HG02759 (cell line): ENCODE measurements at regions not wholly inside any gene's neighbourhood (a gene's known extent, or its start where the extent isn't known, plus 50 kb on each side); places are given as distances from the start of the nearest gene placed in this dataset.
"Not testable (repeated sequence)": the region's sequence is repeated elsewhere in the genome, so short reads cannot be mapped to it uniquely, and the experiment has no call there.

ENCODE experiments used
- ATAC-seq: cut with Tn5 transposase; IDR thresholded peaks from one replicate; pipeline ENCODE4 v1.9.1; 2021; ENCODE audit warnings: mild to moderate bottlenecking, moderate library complexity; ENCODE audit not compliant: unreplicated experiment

- ATAC-seq = no peak
These were observed 586.4 kb downstream of the GATA3 start for GRCh38 chr10:8640878-8641277.

GRCh38 chr10:8656261-8656660 is 601.8 kb downstream of the GATA3 start:
- no peak for ATAC-seq

GRCh38 chr10:8659982-8660381 is 605.5 kb downstream of the GATA3 start:
- ATAC-seq = no peak

- no peak for ATAC-seq
These were observed 607.4 kb downstream of the GATA3 start for GRCh38 chr10:8661886-8662285.

GRCh38 chr10:8663131-8663530 is 608.6 kb downstream of the GATA3 start:
- ATAC-seq = no peak

GRCh38 chr10:8665322-8665721 is 610.8 kb downstream of the GATA3 start:
- ATAC-seq = no peak

GRCh38 chr10:8670461-8670860 is 616.0 kb downstream of the GATA3 start:
- ATAC-seq = no peak

GRCh38 chr10:8674230-8674629 is 619.7 kb downstream of the GATA3 start:
- no peak for ATAC-seq

- no peak for ATAC-seq
These were observed 623.2 kb downstream of the GATA3 start for GRCh38 chr10:8677642-8678041.

GRCh38 chr10:8684916-8685315 is 630.4 kb downstream of the GATA3 start:
- ATAC-seq = not testable (repeated sequence)

- no peak for ATAC-seq
These were observed 634.4 kb downstream of the GATA3 start for GRCh38 chr10:8688881-8689280.

- ATAC-seq = no peak
These were observed 637.1 kb downstream of the GATA3 start for GRCh38 chr10:8691498-8692017.

GRCh38 chr10:8693635-8694034 is 639.1 kb downstream of the GATA3 start:
- not testable (repeated sequence) for ATAC-seq

- no peak for ATAC-seq
These were observed 642.3 kb downstream of the GATA3 start for GRCh38 chr10:8696746-8697145.

- ATAC-seq = no peak
These were observed 646.2 kb downstream of the GATA3 start for GRCh38 chr10:8700689-8701088.

- no peak for ATAC-seq
These were observed 647.7 kb downstream of the GATA3 start for GRCh38 chr10:8702181-8702580.

GRCh38 chr10:8705415-8705814 is 650.9 kb downstream of the GATA3 start:
- ATAC-seq = no peak

GRCh38 chr10:8712656-8713055 is 658.2 kb downstream of the GATA3 start:
- ATAC-seq = no peak

- no peak for ATAC-seq
These were observed 665.5 kb downstream of the GATA3 start for GRCh38 chr10:8719971-8720370.

GRCh38 chr10:8721650-8722049 is 667.2 kb downstream of the GATA3 start:
- ATAC-seq = no peak

- no peak for ATAC-seq
These were observed 668.3 kb downstream of the GATA3 start for GRCh38 chr10:8722835-8723234.

GRCh38 chr10:8725343-8725742 is 670.9 kb downstream of the GATA3 start:
- no peak for ATAC-seq

GRCh38 chr10:8726084-8726778 is 671.7 kb downstream of the GATA3 start:
- no peak for ATAC-seq
